Activated B cell treated with CpG ODN at 0.5 μM for 24 hours (primary cell): ENCODE measurements at regions not wholly inside any gene's neighbourhood (a gene's known extent, or its start where the extent isn't known, plus 50 kb on each side); places are given as distances from the start of the nearest gene placed in this dataset.

Experiments used
- ATAC-seq: fragments of 200-7000 bp; cut with Tn5 transposase; one replicate; pipeline ENCODE4 v1.10.0; 2021; ENCODE audit warnings: low read depth, mild to moderate bottlenecking, moderate library complexity
- CTCF ChIA-PET: fragments of 350-600 bp; sonication (Branson Sonifier 250); formaldehyde crosslinking; loops from one replicate; lab custom pipeline; 2021; ENCODE audit warnings: antibody characterized with exemption; lab: Charles Lee
- POLR2A ChIA-PET: fragments of 350-600 bp; sonication (Branson Sonifier 250); formaldehyde crosslinking; loops from one replicate; lab custom pipeline; 2021; ENCODE audit warnings: antibody characterized with exemption; lab: Charles Lee
- DNase-seq: peaks from one replicate; pipeline ENCODE4 v3.0.0; 2022
- H3K27ac Mint-ChIP-seq: one replicate; pipeline ENCODE4 v1.8.0; 2020; ENCODE audit warnings: mixed read lengths
- H3K27me3 Mint-ChIP-seq: one replicate; pipeline ENCODE4 v1.8.0; 2021; ENCODE audit warnings: mixed read lengths
- H3K36me3 Mint-ChIP-seq: one replicate; pipeline ENCODE4 v1.8.0; 2021; ENCODE audit warnings: low read depth, mixed read lengths
- H3K4me1 Mint-ChIP-seq: one replicate; pipeline ENCODE4 v1.8.0; 2021; ENCODE audit warnings: mixed read lengths
- H3K4me3 Mint-ChIP-seq: one replicate; pipeline ENCODE4 v1.8.0; 2020; ENCODE audit warnings: mild to moderate bottlenecking, mixed read lengths
- H3K9me3 Mint-ChIP-seq: one replicate; pipeline ENCODE4 v1.8.0; 2020; ENCODE audit warnings: mixed read lengths
- intact Hi-C: fragments of 100-400 bp; cut with micrococcal nuclease; formaldehyde crosslinking; loops from one replicate; pipeline ENCODE4 v1.15.1; 2024
- TF ChIP-seq, protein P1 (sequence below): fragments of 200-600 bp; IDR thresholded peaks from one replicate; pipeline ENCODE4 v1.8.0; 2022; ENCODE audit warnings: antibody characterized with exemption, mild to moderate bottlenecking

DNA sequence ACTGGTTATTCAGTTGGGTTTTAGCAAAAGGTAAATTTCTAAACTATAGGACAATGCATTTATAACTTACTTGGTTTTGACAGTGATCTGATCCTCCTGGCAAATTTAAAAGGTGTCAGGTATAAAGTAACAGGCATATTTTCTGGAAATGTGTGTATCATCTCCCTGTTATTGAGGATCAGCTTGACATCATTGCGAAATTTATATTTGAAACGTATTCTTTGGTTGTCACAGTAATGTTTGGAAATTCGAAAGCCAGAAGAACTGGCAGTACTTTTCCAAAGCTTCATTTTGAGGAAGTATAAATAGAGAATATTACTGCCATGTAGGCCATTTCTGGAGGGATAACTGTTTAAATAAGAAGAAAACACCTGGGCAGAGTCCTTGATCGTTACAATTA lies 422.2 kb upstream of the NRXN1 start:
- H3K27me3 Mint-ChIP-seq = no peaks in the 10 kb centered on the region
- TF ChIP-seq, protein P1, sequence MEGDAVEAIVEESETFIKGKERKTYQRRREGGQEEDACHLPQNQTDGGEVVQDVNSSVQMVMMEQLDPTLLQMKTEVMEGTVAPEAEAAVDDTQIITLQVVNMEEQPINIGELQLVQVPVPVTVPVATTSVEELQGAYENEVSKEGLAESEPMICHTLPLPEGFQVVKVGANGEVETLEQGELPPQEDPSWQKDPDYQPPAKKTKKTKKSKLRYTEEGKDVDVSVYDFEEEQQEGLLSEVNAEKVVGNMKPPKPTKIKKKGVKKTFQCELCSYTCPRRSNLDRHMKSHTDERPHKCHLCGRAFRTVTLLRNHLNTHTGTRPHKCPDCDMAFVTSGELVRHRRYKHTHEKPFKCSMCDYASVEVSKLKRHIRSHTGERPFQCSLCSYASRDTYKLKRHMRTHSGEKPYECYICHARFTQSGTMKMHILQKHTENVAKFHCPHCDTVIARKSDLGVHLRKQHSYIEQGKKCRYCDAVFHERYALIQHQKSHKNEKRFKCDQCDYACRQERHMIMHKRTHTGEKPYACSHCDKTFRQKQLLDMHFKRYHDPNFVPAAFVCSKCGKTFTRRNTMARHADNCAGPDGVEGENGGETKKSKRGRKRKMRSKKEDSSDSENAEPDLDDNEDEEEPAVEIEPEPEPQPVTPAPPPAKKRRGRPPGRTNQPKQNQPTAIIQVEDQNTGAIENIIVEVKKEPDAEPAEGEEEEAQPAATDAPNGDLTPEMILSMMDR = no peak
- CTCF ChIA-PET = no interaction called here
- DNase-seq (no peak), ATAC-seq (no peak)
- peaks cover 11% of the 10 kb centered on the region for H3K9me3 Mint-ChIP-seq
- intact Hi-C loops = no loop called here
- no peaks in the 10 kb centered on the region for H3K36me3 Mint-ChIP-seq
- POLR2A ChIA-PET = no interaction called here
- H3K4me1 Mint-ChIP-seq = no peaks in the 10 kb centered on the region
- no peak overlapping the region for H3K4me3 Mint-ChIP-seq
- no peak overlapping the region for H3K27ac Mint-ChIP-seq

DNA sequence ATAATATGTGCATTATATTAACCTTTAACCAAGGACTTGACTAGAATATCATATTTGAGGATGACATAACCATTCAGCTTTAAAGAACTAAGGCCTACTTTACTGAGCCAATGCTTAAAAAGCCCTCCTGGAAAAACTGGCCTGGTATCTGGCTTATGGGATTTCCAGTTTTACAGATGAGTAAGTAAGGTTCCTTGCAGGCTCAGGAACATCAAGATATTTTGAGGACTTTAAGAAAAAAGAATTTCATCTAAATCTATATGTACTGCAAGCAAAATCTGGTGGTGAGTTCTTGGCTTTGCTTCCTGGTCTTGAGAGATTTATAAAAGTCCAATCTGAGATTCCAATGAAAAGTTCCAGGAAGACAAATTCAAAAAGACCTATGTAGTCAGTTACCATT lies 417.0 kb upstream of the NRXN1 start:
- POLR2A ChIA-PET = no interaction called here
- CTCF ChIA-PET = no interaction called here
- TF ChIP-seq, protein P1 = no peak
- Mint-ChIP-seq H3K27me3 (no peaks in the 10 kb centered on the region), H3K36me3 (no peaks in the 10 kb centered on the region), H3K27ac (no peak overlapping the region), H3K4me3 (no peak overlapping the region), H3K9me3 (peaks cover 14% of the 10 kb centered on the region), H3K4me1 (no peaks in the 10 kb centered on the region)
- ATAC-seq (no peak), DNase-seq (no peak)
- intact Hi-C loops = no loop called here

DNA sequence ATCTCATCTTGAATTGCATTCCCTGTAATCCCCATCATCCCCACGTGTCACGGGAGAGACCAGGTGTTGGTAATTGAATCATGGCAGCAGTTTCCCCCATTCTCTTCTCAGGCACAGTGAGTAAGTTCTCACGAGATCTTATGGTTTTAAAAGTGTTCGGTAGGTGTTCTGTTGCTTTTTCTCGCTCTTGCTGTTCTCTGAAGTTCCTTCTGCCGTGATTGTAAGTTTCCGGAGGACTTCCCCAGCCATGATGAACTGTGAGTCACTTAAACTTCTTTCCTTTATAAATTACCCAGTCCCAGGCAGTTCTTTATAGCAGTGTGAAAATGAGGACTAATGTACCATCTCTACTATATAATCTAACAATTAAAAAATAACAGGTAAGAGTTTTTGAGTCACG lies 409.9 kb upstream of the NRXN1 start:
- Mint-ChIP-seq H3K4me1 (no peaks in the 10 kb centered on the region), H3K36me3 (no peaks in the 10 kb centered on the region), H3K27me3 (no peaks in the 10 kb centered on the region), H3K9me3 (peaks cover 9% of the 10 kb centered on the region), H3K4me3 (no peak overlapping the region), H3K27ac (no peak overlapping the region)
- ChIA-PET POLR2A (no interaction called here), CTCF (no interaction called here)
- intact Hi-C loops = no loop called here
- DNase-seq (no peak), ATAC-seq (no peak)
- TF ChIP-seq, protein P1 = no peak

DNA sequence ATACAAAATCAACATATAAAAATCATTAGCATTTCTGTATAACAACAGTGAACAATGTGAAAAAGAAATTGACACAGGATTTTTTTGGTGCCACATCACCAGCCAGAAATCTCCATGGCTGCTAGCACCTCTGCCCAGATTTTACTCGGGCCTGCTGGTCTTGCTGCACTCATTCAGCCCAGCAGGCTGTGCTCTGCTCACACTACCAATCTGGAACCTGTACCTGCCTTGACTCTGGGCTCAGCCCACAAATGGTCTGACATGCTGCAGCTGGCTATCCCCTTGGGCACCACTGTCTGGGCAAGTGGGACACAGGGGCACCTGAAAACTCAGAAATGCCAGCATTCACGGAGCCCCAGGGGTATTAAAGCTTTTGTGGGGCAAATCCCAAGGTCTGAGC lies 392.5 kb upstream of the NRXN1 start:
- Mint-ChIP-seq H3K4me3 (no peak overlapping the region), H3K9me3 (peaks cover 14% of the 10 kb centered on the region), H3K4me1 (no peaks in the 10 kb centered on the region), H3K27ac (no peak overlapping the region), H3K27me3 (no peaks in the 10 kb centered on the region), H3K36me3 (no peaks in the 10 kb centered on the region)
- POLR2A ChIA-PET = no interaction called here
- CTCF ChIA-PET = no interaction called here
- DNase-seq (no peak), ATAC-seq (no peak)
- intact Hi-C loops = no loop called here
- TF ChIP-seq, protein P1 = no peak

DNA sequence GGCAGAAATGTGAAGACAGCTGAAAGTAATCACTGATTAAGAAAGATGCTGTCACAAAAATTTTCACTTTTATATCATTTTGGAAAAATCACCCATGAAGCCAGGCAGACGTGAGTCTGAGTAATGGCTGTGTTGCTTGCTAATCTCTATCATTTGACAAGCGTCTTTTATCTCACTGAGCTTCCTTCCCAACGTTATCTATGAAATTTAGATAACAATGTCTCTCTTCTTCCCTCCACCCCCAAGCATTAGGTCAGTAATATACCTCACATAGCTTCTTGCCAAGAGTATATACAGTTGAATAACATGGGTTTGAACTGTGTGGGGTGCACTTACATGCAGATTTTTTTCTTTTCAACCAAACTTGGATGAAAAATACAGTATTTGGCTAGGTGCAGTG lies 388.6 kb upstream of the NRXN1 start:
- no peaks in the 10 kb centered on the region for H3K27me3 Mint-ChIP-seq
- intact Hi-C loops = no loop called here
- H3K4me1 Mint-ChIP-seq = no peaks in the 10 kb centered on the region
- H3K36me3 Mint-ChIP-seq = no peaks in the 10 kb centered on the region
- TF ChIP-seq, protein P1 = no peak
- no peak overlapping the region for H3K27ac Mint-ChIP-seq
- H3K9me3 Mint-ChIP-seq = peaks cover 4% of the 10 kb centered on the region
- ATAC-seq (no peak), DNase-seq (no peak)
- no peak overlapping the region for H3K4me3 Mint-ChIP-seq
- ChIA-PET CTCF (no interaction called here), POLR2A (no interaction called here)
